K562 (cell line): ENCODE measurements at regions not wholly inside any gene's neighbourhood (a gene's known extent, or its start where the extent isn't known, plus 50 kb on each side); places are given as distances from the start of the nearest gene placed in this dataset.

Experiments used
- ARID2 ChIP-seq: fragments of 450-650 bp; IDR thresholded peaks from 2 replicates; pipeline ENCODE4 v1.6.1; 2017; ENCODE audit warnings: antibody characterized with exemption, mild to moderate bottlenecking
- ARID3B ChIP-seq: fragments of 250-450 bp; sonication (Bioruptor Pico); IDR thresholded peaks from 2 replicates; pipeline ENCODE4 v1.4.0; 2020; ENCODE audit warnings: borderline replicate concordance
- ETV1 ChIP-seq: fragments of 450-650 bp; conservative IDR thresholded peaks from 2 replicates; pipeline ENCODE4 v1.6.1; 2016; ENCODE audit warnings: missing genetic modification characterization, control low read depth, low read depth, missing compliant biosample characterization
- TFAP4 ChIP-seq: sonication (generic); formaldehyde crosslinking; IDR thresholded peaks from 2 replicates; pipeline ENCODE4 v1.8.0; 2022; ENCODE audit warnings: missing genetic modification reagents, mild to moderate bottlenecking, moderate library complexity, borderline replicate concordance
- ZBTB40 ChIP-seq, 2 experiments: fragments of 450-650 bp in 1 of 2; sonication (generic) in 1 of 2; formaldehyde crosslinking in 1 of 2; IDR thresholded peaks; 2 replicates each; pipeline versions ENCODE4 v1.7.1 to v1.9.0; 2016 to 2022; ENCODE audit warnings: inconsistent platforms in 1 of 2, mild to moderate bottlenecking in 1 of 2, missing genetic modification reagents in 1 of 2
- ZNF561 ChIP-seq: fragments of 450-650 bp; formaldehyde crosslinking; conservative IDR thresholded peaks from 2 replicates; pipeline ENCODE4 v1.4.0; 2020; ENCODE audit warnings: mild to moderate bottlenecking, moderate library complexity
- ZNF57 ChIP-seq: fragments of 450-650 bp; formaldehyde crosslinking; IDR thresholded peaks from 2 replicates; pipeline ENCODE4 v1.4.0; 2020; ENCODE audit warnings: mild to moderate bottlenecking, moderate library complexity
- ZNF639 ChIP-seq, 2 experiments: fragments of 200-800 bp in 1 of 2; sonication (Bioruptor generic) in 1 of 2; sonication (generic) in 1 of 2; formaldehyde crosslinking in 1 of 2; IDR thresholded peaks in 1 of 2; conservative IDR thresholded peaks in 1 of 2; 2 replicates each; pipeline versions ENCODE4 v1.5.0 to v1.6.1; 2016 to 2020; ENCODE audit warnings: missing compliant biosample characterization in 1 of 2, missing genetic modification characterization in 1 of 2, missing genetic modification reagents in 1 of 2

GRCh38 chr6:15107644-15108382 lies 138.1 kb upstream of the JARID2 start (continued):
- TF ChIP-seq ZBTB40 (IDR thresholded peaks at IDR 0.05) (no peak), ZBTB40 (CRISPR knock-in tag; IDR thresholded peaks at IDR 0.05) (no peak), ARID2 (no peak), ARID3B (CRISPR knock-in tag) (no peak), ZNF57 (CRISPR knock-in tag) (no peak), ZNF561 (CRISPR knock-in tag) (0 out of 2 replicates have a peak, but pooled peaks have one; percentile 41), ETV1 (tag) (0 out of 2 replicates have a peak, but pooled peaks have one; percentile 20), TFAP4 (no peak), ZNF639 (CRISPR knock-in tag; conservative IDR thresholded peaks at IDR 0.05 in 1 of 2, IDR thresholded peaks at IDR 0.05 in 1 of 2) (peak in 1 of 2 experiments; percentile 1; a peak in 1 of 4 replicates)
